ENCODE measurements at regions not wholly inside any gene's neighbourhood (a gene's known extent, or its start where the extent isn't known, plus 50 kb on each side); places are given as distances from the start of the nearest gene placed in this dataset.

GRCh38 chr2:37585982-37586621, 85.3 kb downstream of the CDC42EP3 start:
- H3K27ac ChIP-seq (ENCODE audit: low read depth, low read length) = no peak overlapping the region
- no peaks in the 10 kb centered on the region for H3K36me3 ChIP-seq (ENCODE audit: control insufficient read depth in 1 of 2, insufficient read depth in 2 of 2, low read length in 2 of 2)
- no peak overlapping the region for H3K9ac ChIP-seq (ENCODE audit: low read depth in 1 of 2, low read length in 2 of 2)
- no peaks in the 10 kb centered on the region for H3K27me3 ChIP-seq (ENCODE audit: control insufficient read depth in 1 of 2, insufficient read depth in 2 of 2, low read length in 2 of 2)
- no peaks in the 10 kb centered on the region for H3K9me3 ChIP-seq (ENCODE audit: control insufficient read depth in 1 of 2, low read length in 2 of 2)
- H3K4me3 ChIP-seq (ENCODE audit: low read depth in 1 of 2, low read length in 2 of 2) = no peak overlapping the region
- peaks cover 10 to 13% of the 10 kb centered on the region in 2 donors for H3K4me1 ChIP-seq (ENCODE audit: control insufficient read depth in 1 of 2, insufficient read depth in 2 of 2, low read length in 2 of 2)

GRCh38 chr2:37586663-37587317, 84.7 kb downstream of the CDC42EP3 start:
- Histone ChIP-seq H3K9me3 (ENCODE audit: control insufficient read depth in 1 of 2, low read length in 2 of 2) (no peaks in the 10 kb centered on the region), H3K27ac (ENCODE audit: low read depth, low read length) (no peak overlapping the region), H3K36me3 (ENCODE audit: control insufficient read depth in 1 of 2, insufficient read depth in 2 of 2, low read length in 2 of 2) (no peaks in the 10 kb centered on the region), H3K4me1 (ENCODE audit: control insufficient read depth in 1 of 2, insufficient read depth in 2 of 2, low read length in 2 of 2) (peaks cover 10 to 13% of the 10 kb centered on the region in 2 donors), H3K27me3 (ENCODE audit: control insufficient read depth in 1 of 2, insufficient read depth in 2 of 2, low read length in 2 of 2) (no peaks in the 10 kb centered on the region), H3K4me3 (ENCODE audit: low read depth in 1 of 2, low read length in 2 of 2) (no peak overlapping the region), H3K9ac (ENCODE audit: low read depth in 1 of 2, low read length in 2 of 2) (no peak overlapping the region)

- H3K9ac ChIP-seq (ENCODE audit: low read depth in 1 of 2, low read length in 2 of 2) = no peak overlapping the region
- no peaks in the 10 kb centered on the region for H3K27me3 ChIP-seq (ENCODE audit: control insufficient read depth in 1 of 2, insufficient read depth in 2 of 2, low read length in 2 of 2)
- no peaks in the 10 kb centered on the region for H3K36me3 ChIP-seq (ENCODE audit: control insufficient read depth in 1 of 2, insufficient read depth in 2 of 2, low read length in 2 of 2)
- no peaks in the 10 kb centered on the region for H3K9me3 ChIP-seq (ENCODE audit: control insufficient read depth in 1 of 2, low read length in 2 of 2)
- H3K27ac ChIP-seq (ENCODE audit: low read depth, low read length) = no peak overlapping the region
- no peak overlapping the region for H3K4me3 ChIP-seq (ENCODE audit: low read depth in 1 of 2, low read length in 2 of 2)
- peaks cover 10 to 13% of the 10 kb centered on the region in 2 donors for H3K4me1 ChIP-seq (ENCODE audit: control insufficient read depth in 1 of 2, insufficient read depth in 2 of 2, low read length in 2 of 2)
Observed at GRCh38 chr2:37587817-37588216, 83.6 kb downstream of the CDC42EP3 start.

- H3K36me3 ChIP-seq (ENCODE audit: control insufficient read depth in 1 of 2, insufficient read depth in 2 of 2, low read length in 2 of 2) = no peaks in the 10 kb centered on the region
- peaks cover 10 to 13% of the 10 kb centered on the region in 2 donors for H3K4me1 ChIP-seq (ENCODE audit: control insufficient read depth in 1 of 2, insufficient read depth in 2 of 2, low read length in 2 of 2)
- no peak overlapping the region for H3K27ac ChIP-seq (ENCODE audit: low read depth, low read length)
- H3K27me3 ChIP-seq (ENCODE audit: control insufficient read depth in 1 of 2, insufficient read depth in 2 of 2, low read length in 2 of 2) = no peaks in the 10 kb centered on the region
- H3K4me3 ChIP-seq (ENCODE audit: low read depth in 1 of 2, low read length in 2 of 2) = no peak overlapping the region
- H3K9me3 ChIP-seq (ENCODE audit: control insufficient read depth in 1 of 2, low read length in 2 of 2) = no peaks in the 10 kb centered on the region
- H3K9ac ChIP-seq (ENCODE audit: low read depth in 1 of 2, low read length in 2 of 2) = no peak overlapping the region
Observed at GRCh38 chr2:37588316-37588777, 83.1 kb downstream of the CDC42EP3 start.

- no peak overlapping the region for H3K4me3 ChIP-seq (ENCODE audit: low read depth in 1 of 2, low read length in 2 of 2)
- peaks cover 10 to 13% of the 10 kb centered on the region in 2 donors for H3K4me1 ChIP-seq (ENCODE audit: control insufficient read depth in 1 of 2, insufficient read depth in 2 of 2, low read length in 2 of 2)
- no peaks in the 10 kb centered on the region for H3K27me3 ChIP-seq (ENCODE audit: control insufficient read depth in 1 of 2, insufficient read depth in 2 of 2, low read length in 2 of 2)
- no peaks in the 10 kb centered on the region for H3K36me3 ChIP-seq (ENCODE audit: control insufficient read depth in 1 of 2, insufficient read depth in 2 of 2, low read length in 2 of 2)
- H3K27ac ChIP-seq (ENCODE audit: low read depth, low read length) = no peak overlapping the region
- H3K9ac ChIP-seq (ENCODE audit: low read depth in 1 of 2, low read length in 2 of 2) = no peak overlapping the region
- H3K9me3 ChIP-seq (ENCODE audit: control insufficient read depth in 1 of 2, low read length in 2 of 2) = no peaks in the 10 kb centered on the region
Observed at GRCh38 chr2:37589298-37589697, 82.1 kb downstream of the CDC42EP3 start.

- Histone ChIP-seq H3K4me3 (ENCODE audit: low read depth in 1 of 2, low read length in 2 of 2) (no peak overlapping the region), H3K9ac (ENCODE audit: low read depth in 1 of 2, low read length in 2 of 2) (no peak overlapping the region), H3K36me3 (ENCODE audit: control insufficient read depth in 1 of 2, insufficient read depth in 2 of 2, low read length in 2 of 2) (no peaks in the 10 kb centered on the region), H3K9me3 (ENCODE audit: control insufficient read depth in 1 of 2, low read length in 2 of 2) (no peaks in the 10 kb centered on the region), H3K4me1 (ENCODE audit: control insufficient read depth in 1 of 2, insufficient read depth in 2 of 2, low read length in 2 of 2) (peaks cover 6 to 10% of the 10 kb centered on the region in 2 donors), H3K27ac (ENCODE audit: low read depth, low read length) (no peak overlapping the region), H3K27me3 (ENCODE audit: control insufficient read depth in 1 of 2, insufficient read depth in 2 of 2, low read length in 2 of 2) (no peaks in the 10 kb centered on the region)
Observed at GRCh38 chr2:37590119-37590571, 81.3 kb downstream of the CDC42EP3 start.

All from duodenal mucosa (tissue), 2 donors.